ENCODE measurements at regions not wholly inside any gene's neighbourhood (a gene's known extent, or its start where the extent isn't known, plus 50 kb on each side); places are given as distances from the start of the nearest gene placed in this dataset.

- TF ChIP-seq YY1 (IDR thresholded peaks at IDR 0.05; ENCODE audit: low read depth) (no peak), EP300 (IDR thresholded peaks at IDR 0.05; ENCODE audit: borderline replicate concordance) (no peak), TEAD4 (IDR thresholded peaks at IDR 0.05) (no peak), EGR1 (IDR thresholded peaks at IDR 0.05) (no peak)
- TF ChIP-seq, protein P1, sequence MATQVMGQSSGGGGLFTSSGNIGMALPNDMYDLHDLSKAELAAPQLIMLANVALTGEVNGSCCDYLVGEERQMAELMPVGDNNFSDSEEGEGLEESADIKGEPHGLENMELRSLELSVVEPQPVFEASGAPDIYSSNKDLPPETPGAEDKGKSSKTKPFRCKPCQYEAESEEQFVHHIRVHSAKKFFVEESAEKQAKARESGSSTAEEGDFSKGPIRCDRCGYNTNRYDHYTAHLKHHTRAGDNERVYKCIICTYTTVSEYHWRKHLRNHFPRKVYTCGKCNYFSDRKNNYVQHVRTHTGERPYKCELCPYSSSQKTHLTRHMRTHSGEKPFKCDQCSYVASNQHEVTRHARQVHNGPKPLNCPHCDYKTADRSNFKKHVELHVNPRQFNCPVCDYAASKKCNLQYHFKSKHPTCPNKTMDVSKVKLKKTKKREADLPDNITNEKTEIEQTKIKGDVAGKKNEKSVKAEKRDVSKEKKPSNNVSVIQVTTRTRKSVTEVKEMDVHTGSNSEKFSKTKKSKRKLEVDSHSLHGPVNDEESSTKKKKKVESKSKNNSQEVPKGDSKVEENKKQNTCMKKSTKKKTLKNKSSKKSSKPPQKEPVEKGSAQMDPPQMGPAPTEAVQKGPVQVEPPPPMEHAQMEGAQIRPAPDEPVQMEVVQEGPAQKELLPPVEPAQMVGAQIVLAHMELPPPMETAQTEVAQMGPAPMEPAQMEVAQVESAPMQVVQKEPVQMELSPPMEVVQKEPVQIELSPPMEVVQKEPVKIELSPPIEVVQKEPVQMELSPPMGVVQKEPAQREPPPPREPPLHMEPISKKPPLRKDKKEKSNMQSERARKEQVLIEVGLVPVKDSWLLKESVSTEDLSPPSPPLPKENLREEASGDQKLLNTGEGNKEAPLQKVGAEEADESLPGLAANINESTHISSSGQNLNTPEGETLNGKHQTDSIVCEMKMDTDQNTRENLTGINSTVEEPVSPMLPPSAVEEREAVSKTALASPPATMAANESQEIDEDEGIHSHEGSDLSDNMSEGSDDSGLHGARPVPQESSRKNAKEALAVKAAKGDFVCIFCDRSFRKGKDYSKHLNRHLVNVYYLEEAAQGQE (IDR thresholded peaks at IDR 0.05; ENCODE audit: low read depth), result no peak
Measured at GRCh38 chr5:104965006-104965405, 1402.4 kb upstream of the NUDT12 start.
